ENCODE measurements at regions not wholly inside any gene's neighbourhood (a gene's known extent, or its start where the extent isn't known, plus 50 kb on each side); places are given as distances from the start of the nearest gene placed in this dataset.

DNA sequence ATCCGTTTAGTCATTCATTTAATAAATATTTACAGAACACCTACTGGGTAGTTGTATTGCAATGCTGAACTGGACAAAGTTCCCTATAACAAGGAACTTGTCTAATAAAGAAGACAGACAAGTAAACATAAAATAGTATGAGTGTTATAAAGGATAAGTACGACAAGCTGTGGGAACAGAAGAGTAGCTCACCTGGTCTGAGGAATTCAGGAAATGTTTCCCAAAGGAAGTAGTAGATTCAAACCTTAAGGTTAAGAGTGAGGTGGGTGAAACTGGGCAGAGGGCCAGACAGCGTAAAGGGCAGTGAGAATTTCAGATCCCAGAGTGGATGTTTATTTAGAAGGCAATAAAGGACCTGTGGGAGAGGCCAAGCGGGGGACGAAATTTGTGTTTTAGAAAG lies 72.3 kb upstream of the CD2AP start:
- Histone ChIP-seq H4K91ac (ENCODE audit: insufficient read depth, low read depth, low read length) (no peak overlapping the region), H3K4me2 (ENCODE audit: low read depth, low read length) (no peak overlapping the region), H2AK9ac (replicated peaks; ENCODE audit: low read depth, low read length, poor library complexity) (no peak overlapping the region), H3K9me3 (ENCODE audit: control insufficient read depth, insufficient read depth, low read length) (no peaks in the 10 kb centered on the region), H3K18ac (ENCODE audit: low read depth, low read length) (no peak overlapping the region), H3K36me3 (ENCODE audit: control insufficient read depth, insufficient read depth, low read length) (no peaks in the 10 kb centered on the region), H3K14ac (replicated peaks; ENCODE audit: low read depth, low read length) (no peak overlapping the region), H2AFZ (replicated peaks; ENCODE audit: low read length, poor library complexity) (no peak overlapping the region), H3K56ac (ENCODE audit: extremely low read depth, insufficient read depth, low read length) (no peak overlapping the region), H4K8ac (ENCODE audit: low read depth in 2 of 2, low read length in 2 of 2) (no peak overlapping the region), H3K4ac (ENCODE audit: low read depth, low read length) (no peak overlapping the region), H2BK20ac (ENCODE audit: low read depth, low read length) (no peak overlapping the region), H3K27ac (ENCODE audit: insufficient read depth, low read length) (no peak overlapping the region), H4K5ac (ENCODE audit: low read depth, low read length) (no peak overlapping the region), H2BK5ac (ENCODE audit: low read depth, low read length, poor library complexity, severe bottlenecking) (no peak overlapping the region), H4K20me1 (ENCODE audit: insufficient read depth, low read length) (no peaks in the 10 kb centered on the region), H3K4me3 (ENCODE audit: insufficient read depth, low read depth, low read length) (no peak overlapping the region), H3K79me1 (ENCODE audit: low read depth in 1 of 2, low read length in 2 of 2) (no peaks in the 10 kb centered on the region), H3K4me1 (ENCODE audit: control insufficient read depth, insufficient read depth, low read length) (no peaks in the 10 kb centered on the region), H3K27me3 (ENCODE audit: control insufficient read depth, insufficient read depth, low read length) (no peaks in the 10 kb centered on the region), H3K9ac (ENCODE audit: low read depth, low read length) (no peak overlapping the region), H2BK15ac (ENCODE audit: low read depth, low read length) (no peak overlapping the region), H2BK120ac (ENCODE audit: low read depth, low read length) (no peak overlapping the region), H3K23ac (ENCODE audit: low read depth, low read length) (no peak overlapping the region), H3K9me1 (ENCODE audit: insufficient read depth, low read length) (no peaks in the 10 kb centered on the region), H2AK5ac (ENCODE audit: low read depth, low read length) (no peak overlapping the region)
- dilution Hi-C loops (cut with HindIII; ENCODE audit: low sequenced_read_pairs, unreplicated experiment) (no loop called here), in situ Hi-C loops (cut with MboI; ENCODE audit: low sequenced_read_pairs) (loop anchor here (10.0 kb wide), 1 partner anchor 370 kb away; no protein-coding TSS in a partner anchor), intact Hi-C loops (cut with micrococcal nuclease) (no loop called here)
- WGBS, 2 experiments (ENCODE audit: extremely low coverage in 2 of 2, insufficient read length in 1 of 2): 58% methylated on average over 4 of the region's 5 CpGs; no CpG with 5 or more reads in 1 of the 2 experiments
- no peak for TF ChIP-seq MXI1 (IDR thresholded peaks at IDR 0.05; ENCODE audit: borderline replicate concordance, low read depth, low read length)
- TF ChIP-seq, protein P1, sequence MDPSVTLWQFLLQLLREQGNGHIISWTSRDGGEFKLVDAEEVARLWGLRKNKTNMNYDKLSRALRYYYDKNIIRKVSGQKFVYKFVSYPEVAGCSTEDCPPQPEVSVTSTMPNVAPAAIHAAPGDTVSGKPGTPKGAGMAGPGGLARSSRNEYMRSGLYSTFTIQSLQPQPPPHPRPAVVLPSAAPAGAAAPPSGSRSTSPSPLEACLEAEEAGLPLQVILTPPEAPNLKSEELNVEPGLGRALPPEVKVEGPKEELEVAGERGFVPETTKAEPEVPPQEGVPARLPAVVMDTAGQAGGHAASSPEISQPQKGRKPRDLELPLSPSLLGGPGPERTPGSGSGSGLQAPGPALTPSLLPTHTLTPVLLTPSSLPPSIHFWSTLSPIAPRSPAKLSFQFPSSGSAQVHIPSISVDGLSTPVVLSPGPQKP (IDR thresholded peaks at IDR 0.05; ENCODE audit: borderline replicate concordance, low read depth, low read length): no peak
- TF ChIP-seq CEBPB (IDR thresholded peaks at IDR 0.05; ENCODE audit: low read depth, low read length): no peak
- TF ChIP-seq NFE2L2 (IDR thresholded peaks at IDR 0.05; ENCODE audit: low read depth, low read length): no peak
- no peak for TF ChIP-seq RFX5 (IDR thresholded peaks at IDR 0.05; ENCODE audit: low read depth, low read length)
- TF ChIP-seq, protein P2, sequence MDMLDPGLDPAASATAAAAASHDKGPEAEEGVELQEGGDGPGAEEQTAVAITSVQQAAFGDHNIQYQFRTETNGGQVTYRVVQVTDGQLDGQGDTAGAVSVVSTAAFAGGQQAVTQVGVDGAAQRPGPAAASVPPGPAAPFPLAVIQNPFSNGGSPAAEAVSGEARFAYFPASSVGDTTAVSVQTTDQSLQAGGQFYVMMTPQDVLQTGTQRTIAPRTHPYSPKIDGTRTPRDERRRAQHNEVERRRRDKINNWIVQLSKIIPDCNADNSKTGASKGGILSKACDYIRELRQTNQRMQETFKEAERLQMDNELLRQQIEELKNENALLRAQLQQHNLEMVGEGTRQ (IDR thresholded peaks at IDR 0.05; ENCODE audit: low read depth, low read length): no peak
- TF ChIP-seq, protein P3, sequence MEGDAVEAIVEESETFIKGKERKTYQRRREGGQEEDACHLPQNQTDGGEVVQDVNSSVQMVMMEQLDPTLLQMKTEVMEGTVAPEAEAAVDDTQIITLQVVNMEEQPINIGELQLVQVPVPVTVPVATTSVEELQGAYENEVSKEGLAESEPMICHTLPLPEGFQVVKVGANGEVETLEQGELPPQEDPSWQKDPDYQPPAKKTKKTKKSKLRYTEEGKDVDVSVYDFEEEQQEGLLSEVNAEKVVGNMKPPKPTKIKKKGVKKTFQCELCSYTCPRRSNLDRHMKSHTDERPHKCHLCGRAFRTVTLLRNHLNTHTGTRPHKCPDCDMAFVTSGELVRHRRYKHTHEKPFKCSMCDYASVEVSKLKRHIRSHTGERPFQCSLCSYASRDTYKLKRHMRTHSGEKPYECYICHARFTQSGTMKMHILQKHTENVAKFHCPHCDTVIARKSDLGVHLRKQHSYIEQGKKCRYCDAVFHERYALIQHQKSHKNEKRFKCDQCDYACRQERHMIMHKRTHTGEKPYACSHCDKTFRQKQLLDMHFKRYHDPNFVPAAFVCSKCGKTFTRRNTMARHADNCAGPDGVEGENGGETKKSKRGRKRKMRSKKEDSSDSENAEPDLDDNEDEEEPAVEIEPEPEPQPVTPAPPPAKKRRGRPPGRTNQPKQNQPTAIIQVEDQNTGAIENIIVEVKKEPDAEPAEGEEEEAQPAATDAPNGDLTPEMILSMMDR (conservative IDR thresholded peaks at IDR 0.05; ENCODE audit: low read depth, low read length): no peak
- no peak for TF ChIP-seq RAD21 (IDR thresholded peaks at IDR 0.05; ENCODE audit: low read length)
- TF ChIP-seq SMC3 (IDR thresholded peaks at IDR 0.05; ENCODE audit: low read depth, low read length): no peak
- TF ChIP-seq MAZ (IDR thresholded peaks at IDR 0.05; ENCODE audit: borderline replicate concordance, low read depth, low read length): no peak
- ATAC-seq (ENCODE audit: low read depth) (no peak), DNase-seq (no peak)
- ChIA-PET POLR2A (ENCODE audit: unreplicated experiment) (no interaction called here), CTCF (no interaction called here)
- no TSS peak for BruUV-seq (replicated peaks)

All from IMR-90 (cell line).